A549 (cell line): ENCODE measurements at regions not wholly inside any gene's neighbourhood (a gene's known extent, or its start where the extent isn't known, plus 50 kb on each side); places are given as distances from the start of the nearest gene placed in this dataset.

ENCODE experiments used
- ATAC-seq, 2 experiments: fragments of 200-7000 bp in 1 of 2; fragments of >200 bp in 1 of 2; cut with Nextera tagmentation in 1 of 2; cut with Tn5 transposase in 1 of 2; 3 replicates each; pipeline versions ENCODE4 v1.8.0 to v1.9.1; 2018 to 2020; ENCODE audit warnings: mild to moderate bottlenecking in 1 of 2, moderate library complexity in 1 of 2
- CTCF ChIA-PET: fragments of 300-600 bp; sonication (Branson Sonifier 250); formaldehyde crosslinking; extraction: SDS; loops from one replicate; lab custom pipeline; 2021; ENCODE audit warnings: antibody characterized with exemption, inconsistent platforms; lab: Yijun Ruan, JAX
- POLR2A ChIA-PET: fragments of 350-600 bp; formaldehyde crosslinking; extraction: SDS; loops from one replicate; lab custom pipeline; 2021; ENCODE audit warnings: antibody characterized with exemption, inconsistent platforms; lab: Yijun Ruan, JAX
- DNase-seq, 2 experiments: peaks; one replicate each; pipeline versions ENCODE4 v3.0.0 to v3.0.0-alpha.2; 2011 to 2016; ENCODE audit warnings: low read depth in 1 of 2, low spot score in 1 of 2
- FAIRE-seq: peaks from 2 replicates; lab custom pipeline; 2011; peaks lifted over from hg19 to GRCh38; lab: Jason Lieb, UNC
- H3K27ac ChIP-seq, 2 experiments: fragments of >200 bp; sonication (Bioruptor Twin); formaldehyde crosslinking; 3 replicates each; pipeline ENCODE4 v1.5.1; 2016 to 2017
- H3K4me1 ChIP-seq: fragments of >200 bp; sonication (Bioruptor Twin); formaldehyde crosslinking; 3 replicates; pipeline ENCODE4 v1.6.1; 2016
- H3K4me2 ChIP-seq: fragments of >200 bp; sonication (Bioruptor Twin); formaldehyde crosslinking; 3 replicates; pipeline ENCODE4 v1.6.1; 2016
- H3K4me3 ChIP-seq: fragments of >200 bp; sonication (Bioruptor Twin); formaldehyde crosslinking; 3 replicates; pipeline ENCODE4 v1.5.1; 2016
- H3K9me3 ChIP-seq: fragments of >200 bp; sonication (Bioruptor Twin); formaldehyde crosslinking; 3 replicates; pipeline ENCODE4 v1.6.1; 2016
- CBX2 ChIP-seq: fragments of 200-600 bp; sonication (generic); IDR thresholded peaks from 2 replicates; pipeline ENCODE4 v1.6.1; 2016; ENCODE audit warnings: low read depth, mild to moderate bottlenecking, borderline replicate concordance
- CEBPB ChIP-seq, 2 experiments: fragments of >200 bp in 1 of 2; sonication (Bioruptor Twin) in 1 of 2; formaldehyde crosslinking in 1 of 2; IDR thresholded peaks; 2 replicates each; pipeline ENCODE4 v1.6.1; 2012 to 2016
- CHD2 ChIP-seq: fragments of 150-350 bp; IDR thresholded peaks from 2 replicates; pipeline ENCODE4 v1.6.1; 2014; ENCODE audit warnings: low read length; ENCODE audit not compliant: partially characterized antibody
- EP300 ChIP-seq, 2 experiments: fragments of >200 bp; sonication (Bioruptor Twin); formaldehyde crosslinking; IDR thresholded peaks; 2 replicates in 1 of 2; 3 replicates in 1 of 2; pipeline ENCODE4 v1.6.1; 2016 to 2017
- HDAC2 ChIP-seq: fragments of 200-600 bp; sonication (generic); IDR thresholded peaks from 2 replicates; pipeline ENCODE4 v1.6.1; 2016
- HEYL ChIP-seq: fragments of 250-450 bp; sonication (Bioruptor Pico); IDR thresholded peaks from 2 replicates; pipeline ENCODE4 v1.8.0; 2021; ENCODE audit warnings: mild to moderate bottlenecking, moderate library complexity
- HOXB13 ChIP-seq: fragments of 250-450 bp; sonication (Bioruptor Pico); IDR thresholded peaks from 2 replicates; pipeline ENCODE4 v1.5.0; 2020; ENCODE audit warnings: low read depth, mild to moderate bottlenecking, moderate library complexity
- JUN ChIP-seq, 2 experiments: fragments of >200 bp; sonication (Bioruptor Twin); formaldehyde crosslinking; IDR thresholded peaks; 2 replicates in 1 of 2; 3 replicates in 1 of 2; pipeline ENCODE4 v1.6.1; 2016 to 2017
- KDM1A ChIP-seq: fragments of 200-600 bp; sonication (generic); IDR thresholded peaks from 2 replicates; pipeline ENCODE4 v1.6.1; 2016; ENCODE audit warnings: low read depth, mild to moderate bottlenecking
- POLR2A ChIP-seq: IDR thresholded peaks from 2 replicates; pipeline ENCODE4 v1.6.1; 2012; ENCODE audit warnings: mild to moderate bottlenecking, low read length
- RARB ChIP-seq: fragments of 250-450 bp; sonication (Bioruptor Pico); IDR thresholded peaks from 2 replicates; pipeline ENCODE4 v1.8.0; 2021; ENCODE audit warnings: mild to moderate bottlenecking, moderate library complexity
- RNF2 ChIP-seq: fragments of 200-600 bp; sonication (generic); IDR thresholded peaks from 2 replicates; pipeline ENCODE4 v1.6.1; 2016; ENCODE audit warnings: low read depth, mild to moderate bottlenecking, antibody characterized with exemption, moderate library complexity, borderline replicate concordance
- TFCP2L1 ChIP-seq: fragments of 250-450 bp; sonication (Bioruptor Pico); IDR thresholded peaks from 2 replicates; pipeline ENCODE4 v1.5.0; 2021; ENCODE audit warnings: mild to moderate bottlenecking
- ZNF302 ChIP-seq: fragments of 250-450 bp; sonication (Bioruptor Pico); IDR thresholded peaks from 2 replicates; pipeline ENCODE4 v1.9.0; 2021; ENCODE audit warnings: inconsistent platforms, mild to moderate bottlenecking, moderate library complexity
- WGBS: methylation state at CpG from one replicate; pipeline ENCODE4 v1.1.6; 2017; ENCODE audit errors: missing lambda C conversion rate; 5-methylcytosine and 5-hydroxymethylcytosine counted together
- small RNA-seq, 6 experiments: library from RNA; depleted of rRNA; stranded (forward); fragments of <200 nt; gene quantifications; one replicate each; pipeline ENCODE3, GENCODE V24; 2012
- TF ChIP-seq, protein P1 (sequence below): fragments of 450-650 bp; IDR thresholded peaks from 2 replicates; pipeline ENCODE4 v1.6.1; 2014; ENCODE audit warnings: antibody characterized with exemption
- TF ChIP-seq, protein P2 (sequence below): IDR thresholded peaks from 2 replicates; pipeline ENCODE4 v1.6.1; 2012
- TF ChIP-seq, protein P3 (sequence below): fragments of >200 bp; sonication (Bioruptor Twin); formaldehyde crosslinking; IDR thresholded peaks from 3 replicates; pipeline ENCODE4 v1.5.1; 2016

- no peak overlapping the region for H3K4me3 ChIP-seq
- no peak for FAIRE-seq
- POLR2A ChIA-PET, result no interaction called here
- no peaks in the 10 kb centered on the region for H3K9me3 ChIP-seq
- 11% methylated on average over 3 of the region's 3 CpGs for WGBS
- CTCF ChIA-PET, result interaction anchor here (1.7 kb wide), 1 partner anchor 19 kb away, joined by 4 read pairs; no protein-coding TSS in a partner anchor
- no peak overlapping the region for H3K27ac ChIP-seq
- H3K4me2 ChIP-seq, result no peak overlapping the region
- peak in 1 of 2 experiments; percentile 11 for DNase-seq
- no peak for ATAC-seq
- TF ChIP-seq HDAC2, result no peak
- peak in 1 of 2 experiments; percentile 7; a peak in 1 of 4 replicates for TF ChIP-seq CEBPB (IDR thresholded peaks at IDR 0.05)
- TF ChIP-seq, all 56 proteins: peak for 1
- H3K4me1 ChIP-seq, result no peaks in the 10 kb centered on the region
Observed at GRCh38 chr2:6793371-6793770, 72.3 kb downstream of the CMPK2 start.

GRCh38 chr2:6793913-6794312 is 71.8 kb downstream of the CMPK2 start:
- no peak for FAIRE-seq
- POLR2A ChIA-PET, result no interaction called here
- ATAC-seq, result no peak

GRCh38 chr2:6794448-6794847 is 71.3 kb downstream of the CMPK2 start:
- no peak overlapping the region for H3K4me3 ChIP-seq
- H3K4me1 ChIP-seq, result no peaks in the 10 kb centered on the region
- H3K9me3 ChIP-seq, result no peaks in the 10 kb centered on the region
- DNase-seq (no peak), ATAC-seq (no peak), FAIRE-seq (no peak)
- no peak overlapping the region for H3K27ac ChIP-seq
- H3K4me2 ChIP-seq, result no peak overlapping the region
- TF ChIP-seq, protein P1, sequence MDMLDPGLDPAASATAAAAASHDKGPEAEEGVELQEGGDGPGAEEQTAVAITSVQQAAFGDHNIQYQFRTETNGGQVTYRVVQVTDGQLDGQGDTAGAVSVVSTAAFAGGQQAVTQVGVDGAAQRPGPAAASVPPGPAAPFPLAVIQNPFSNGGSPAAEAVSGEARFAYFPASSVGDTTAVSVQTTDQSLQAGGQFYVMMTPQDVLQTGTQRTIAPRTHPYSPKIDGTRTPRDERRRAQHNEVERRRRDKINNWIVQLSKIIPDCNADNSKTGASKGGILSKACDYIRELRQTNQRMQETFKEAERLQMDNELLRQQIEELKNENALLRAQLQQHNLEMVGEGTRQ, result peak; percentile 64
- TF ChIP-seq HOXB13 (CRISPR knock-in tag), result no peak
- 13% methylated on average over 8 of the region's 8 CpGs for WGBS
- ChIA-PET POLR2A (no interaction called here), CTCF (interaction anchor here (1.7 kb wide), 1 partner anchor 20 kb away, joined by 4 read pairs; no protein-coding TSS in a partner anchor)

More at GRCh38 chr2:6793913-6794312, 71.8 kb downstream of the CMPK2 start:
- no peak for DNase-seq
- no peak for TF ChIP-seq TFCP2L1 (CRISPR knock-in tag)
- TF ChIP-seq JUN (IDR thresholded peaks at IDR 0.05), result no peak
- no peak for TF ChIP-seq ZNF302 (CRISPR knock-in tag)
- TF ChIP-seq, protein P2, sequence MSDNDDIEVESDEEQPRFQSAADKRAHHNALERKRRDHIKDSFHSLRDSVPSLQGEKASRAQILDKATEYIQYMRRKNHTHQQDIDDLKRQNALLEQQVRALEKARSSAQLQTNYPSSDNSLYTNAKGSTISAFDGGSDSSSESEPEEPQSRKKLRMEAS, result no peak
- no peak for TF ChIP-seq CBX2
- TF ChIP-seq RNF2, result no peak
- TF ChIP-seq, protein P3, sequence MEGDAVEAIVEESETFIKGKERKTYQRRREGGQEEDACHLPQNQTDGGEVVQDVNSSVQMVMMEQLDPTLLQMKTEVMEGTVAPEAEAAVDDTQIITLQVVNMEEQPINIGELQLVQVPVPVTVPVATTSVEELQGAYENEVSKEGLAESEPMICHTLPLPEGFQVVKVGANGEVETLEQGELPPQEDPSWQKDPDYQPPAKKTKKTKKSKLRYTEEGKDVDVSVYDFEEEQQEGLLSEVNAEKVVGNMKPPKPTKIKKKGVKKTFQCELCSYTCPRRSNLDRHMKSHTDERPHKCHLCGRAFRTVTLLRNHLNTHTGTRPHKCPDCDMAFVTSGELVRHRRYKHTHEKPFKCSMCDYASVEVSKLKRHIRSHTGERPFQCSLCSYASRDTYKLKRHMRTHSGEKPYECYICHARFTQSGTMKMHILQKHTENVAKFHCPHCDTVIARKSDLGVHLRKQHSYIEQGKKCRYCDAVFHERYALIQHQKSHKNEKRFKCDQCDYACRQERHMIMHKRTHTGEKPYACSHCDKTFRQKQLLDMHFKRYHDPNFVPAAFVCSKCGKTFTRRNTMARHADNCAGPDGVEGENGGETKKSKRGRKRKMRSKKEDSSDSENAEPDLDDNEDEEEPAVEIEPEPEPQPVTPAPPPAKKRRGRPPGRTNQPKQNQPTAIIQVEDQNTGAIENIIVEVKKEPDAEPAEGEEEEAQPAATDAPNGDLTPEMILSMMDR, result no peak
- TF ChIP-seq POLR2A, result no peak
- no peak for TF ChIP-seq HEYL (CRISPR knock-in tag)
- no peak for TF ChIP-seq EP300 (IDR thresholded peaks at IDR 0.05)
- no peak for TF ChIP-seq RARB
- no peak for TF ChIP-seq CHD2
- TF ChIP-seq KDM1A, result no peak
- no peak overlapping the region for H3K4me2 ChIP-seq
- no peak overlapping the region for H3K4me3 ChIP-seq
- no peaks in the 10 kb centered on the region for H3K4me1 ChIP-seq
- no peak overlapping the region for H3K27ac ChIP-seq
- 25% methylated on average over 6 of the region's 6 CpGs for WGBS
- CTCF ChIA-PET, result interaction anchor here (1.7 kb wide), 1 partner anchor 20 kb away, joined by 4 read pairs; no protein-coding TSS in a partner anchor
- no peaks in the 10 kb centered on the region for H3K9me3 ChIP-seq

Small RNAs in the stretch of these regions (small RNA-seq; reads per million reads assigned to genes)
- gene MIR7158, result 0 reads per million in 6 experiments
